ENCODE measurements at regions not wholly inside any gene's neighbourhood (a gene's known extent, or its start where the extent isn't known, plus 50 kb on each side); places are given as distances from the start of the nearest gene placed in this dataset.

DNA sequence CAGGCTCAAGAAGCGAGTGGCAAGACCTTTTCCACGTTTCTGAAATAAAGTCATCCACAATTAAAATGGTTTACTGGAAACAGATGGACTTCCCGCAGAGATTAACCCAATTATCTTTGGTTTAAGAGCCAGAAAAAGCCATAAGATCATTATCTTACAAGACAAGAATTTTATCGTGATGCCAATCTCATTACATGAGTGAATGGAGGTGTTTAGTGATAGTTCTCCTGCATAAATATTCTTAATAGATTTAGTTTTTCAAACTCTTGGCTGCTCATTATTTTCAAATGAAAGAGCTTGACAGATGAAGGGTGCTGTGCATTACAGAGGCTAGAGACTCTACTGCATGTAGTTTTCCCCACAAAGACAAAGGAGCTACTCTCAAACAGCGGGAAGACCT is 1028.4 kb upstream of the PIK3C3 start:
- no peak for TF ChIP-seq POLR2AphosphoS5 (IDR thresholded peaks at IDR 0.05)
- TF ChIP-seq, protein P1, sequence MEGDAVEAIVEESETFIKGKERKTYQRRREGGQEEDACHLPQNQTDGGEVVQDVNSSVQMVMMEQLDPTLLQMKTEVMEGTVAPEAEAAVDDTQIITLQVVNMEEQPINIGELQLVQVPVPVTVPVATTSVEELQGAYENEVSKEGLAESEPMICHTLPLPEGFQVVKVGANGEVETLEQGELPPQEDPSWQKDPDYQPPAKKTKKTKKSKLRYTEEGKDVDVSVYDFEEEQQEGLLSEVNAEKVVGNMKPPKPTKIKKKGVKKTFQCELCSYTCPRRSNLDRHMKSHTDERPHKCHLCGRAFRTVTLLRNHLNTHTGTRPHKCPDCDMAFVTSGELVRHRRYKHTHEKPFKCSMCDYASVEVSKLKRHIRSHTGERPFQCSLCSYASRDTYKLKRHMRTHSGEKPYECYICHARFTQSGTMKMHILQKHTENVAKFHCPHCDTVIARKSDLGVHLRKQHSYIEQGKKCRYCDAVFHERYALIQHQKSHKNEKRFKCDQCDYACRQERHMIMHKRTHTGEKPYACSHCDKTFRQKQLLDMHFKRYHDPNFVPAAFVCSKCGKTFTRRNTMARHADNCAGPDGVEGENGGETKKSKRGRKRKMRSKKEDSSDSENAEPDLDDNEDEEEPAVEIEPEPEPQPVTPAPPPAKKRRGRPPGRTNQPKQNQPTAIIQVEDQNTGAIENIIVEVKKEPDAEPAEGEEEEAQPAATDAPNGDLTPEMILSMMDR (IDR thresholded peaks at IDR 0.05) = no peak
- TF ChIP-seq EP300 (IDR thresholded peaks at IDR 0.05) = no peak

Measured in sigmoid colon (tissue), 4 donors.